ENCODE measurements at regions not wholly inside any gene's neighbourhood (a gene's known extent, or its start where the extent isn't known, plus 50 kb on each side); places are given as distances from the start of the nearest gene placed in this dataset.

GRCh38 chr15:92843814-92844213 is 56.3 kb upstream of the CHD2 start:
- DNase-seq (ENCODE audit: extremely low spot score): no peak
- POLR2A ChIA-PET: no interaction called here
- CTCF ChIA-PET: no interaction called here
- TF ChIP-seq FOXM1 (IDR thresholded peaks at IDR 0.05; ENCODE audit: borderline replicate concordance) (no peak), ELF4 (IDR thresholded peaks at IDR 0.05) (no peak), FOXK2 (IDR thresholded peaks at IDR 0.05) (no peak), NFRKB (IDR thresholded peaks at IDR 0.05) (no peak), CTBP1 (IDR thresholded peaks at IDR 0.05; ENCODE audit: borderline replicate concordance) (no peak), TARDBP (IDR thresholded peaks at IDR 0.05) (no peak), PKNOX1 (IDR thresholded peaks at IDR 0.05) (no peak), FOXA1 (IDR thresholded peaks at IDR 0.05) (no peak), SUZ12 (IDR thresholded peaks at IDR 0.05) (no peak), LEF1 (IDR thresholded peaks at IDR 0.05; ENCODE audit: borderline replicate concordance) (no peak), HDGF (IDR thresholded peaks at IDR 0.05; ENCODE audit: borderline replicate concordance) (no peak)

- POLR2A ChIA-PET: interaction anchor here (2.1 kb wide), 1 partner anchor 13 kb away, joined by 13 read pairs; no protein-coding TSS in a partner anchor
- CTCF ChIA-PET: interaction anchor here (0.6 to 1.1 kb wide), 2 partner anchors 13 kb away, joined by 3 to 5 read pairs; no protein-coding TSS in a partner anchor
- no peak for DNase-seq (ENCODE audit: extremely low spot score)
- TF ChIP-seq TARDBP (IDR thresholded peaks at IDR 0.05): no peak
These were observed 55.0 kb upstream of the CHD2 start for GRCh38 chr15:92845126-92845508.

GRCh38 chr15:92846741-92847140 is 53.4 kb upstream of the CHD2 start:
- CTCF ChIA-PET: no interaction called here
- POLR2A ChIA-PET: interaction anchor here (2.1 kb wide), 1 partner anchor 14 kb away, joined by 13 read pairs; no protein-coding TSS in a partner anchor
- TF ChIP-seq BHLHE40 (IDR thresholded peaks at IDR 0.05; ENCODE audit: borderline replicate concordance): no peak
- no peak for TF ChIP-seq HDGF (IDR thresholded peaks at IDR 0.05; ENCODE audit: borderline replicate concordance)
- no peak for TF ChIP-seq SP1 (IDR thresholded peaks at IDR 0.05)
- no peak for TF ChIP-seq ZNF384 (IDR thresholded peaks at IDR 0.05)
- TF ChIP-seq LEF1 (IDR thresholded peaks at IDR 0.05; ENCODE audit: borderline replicate concordance): no peak
- no peak for TF ChIP-seq SUZ12 (IDR thresholded peaks at IDR 0.05)
- TF ChIP-seq L3MBTL2 (conservative IDR thresholded peaks at IDR 0.05): no peak
- TF ChIP-seq TARDBP (IDR thresholded peaks at IDR 0.05): no peak
- no peak for TF ChIP-seq ARNT (IDR thresholded peaks at IDR 0.05)
- no peak for TF ChIP-seq CTBP1 (IDR thresholded peaks at IDR 0.05; ENCODE audit: borderline replicate concordance)
- no peak for TF ChIP-seq FOXK2 (IDR thresholded peaks at IDR 0.05)
- TF ChIP-seq ELF4 (IDR thresholded peaks at IDR 0.05): no peak
- TF ChIP-seq PKNOX1 (IDR thresholded peaks at IDR 0.05): no peak
- no peak for TF ChIP-seq NFRKB (IDR thresholded peaks at IDR 0.05)
- TF ChIP-seq FOXA1 (IDR thresholded peaks at IDR 0.05): no peak
- TF ChIP-seq FOXM1 (IDR thresholded peaks at IDR 0.05; ENCODE audit: borderline replicate concordance): no peak
- no peak for DNase-seq (ENCODE audit: extremely low spot score)

- POLR2A ChIA-PET: interaction anchor here (1.1 kb wide), 1 partner anchor 15 kb away, joined by 8 read pairs; no protein-coding TSS in a partner anchor
- CTCF ChIA-PET: no interaction called here
- TF ChIP-seq ARNT (IDR thresholded peaks at IDR 0.05) (no peak), LEF1 (IDR thresholded peaks at IDR 0.05; ENCODE audit: borderline replicate concordance) (no peak), ZNF384 (IDR thresholded peaks at IDR 0.05) (no peak), PKNOX1 (IDR thresholded peaks at IDR 0.05) (no peak), FOXM1 (IDR thresholded peaks at IDR 0.05; ENCODE audit: borderline replicate concordance) (no peak), SUZ12 (IDR thresholded peaks at IDR 0.05) (no peak), L3MBTL2 (conservative IDR thresholded peaks at IDR 0.05) (no peak), HDGF (IDR thresholded peaks at IDR 0.05; ENCODE audit: borderline replicate concordance) (no peak), BHLHE40 (IDR thresholded peaks at IDR 0.05; ENCODE audit: borderline replicate concordance) (no peak), ELF4 (IDR thresholded peaks at IDR 0.05) (no peak), CTBP1 (IDR thresholded peaks at IDR 0.05; ENCODE audit: borderline replicate concordance) (no peak), FOXA1 (IDR thresholded peaks at IDR 0.05) (no peak), NFRKB (IDR thresholded peaks at IDR 0.05) (no peak), SP1 (IDR thresholded peaks at IDR 0.05) (no peak)
- DNase-seq (ENCODE audit: extremely low spot score): no peak
These were observed 52.3 kb upstream of the CHD2 start for GRCh38 chr15:92847841-92848240.

- no peak for DNase-seq (ENCODE audit: extremely low spot score)
- ChIA-PET POLR2A (interaction anchor here (1.1 kb wide), 1 partner anchor 16 kb away, joined by 8 read pairs; no protein-coding TSS in a partner anchor), CTCF (no interaction called here)
- TF ChIP-seq HDGF (IDR thresholded peaks at IDR 0.05; ENCODE audit: borderline replicate concordance): no peak
- TF ChIP-seq CTBP1 (IDR thresholded peaks at IDR 0.05; ENCODE audit: borderline replicate concordance): no peak
- TF ChIP-seq ELF4 (IDR thresholded peaks at IDR 0.05): no peak
- no peak for TF ChIP-seq FOXM1 (IDR thresholded peaks at IDR 0.05; ENCODE audit: borderline replicate concordance)
- no peak for TF ChIP-seq SUZ12 (IDR thresholded peaks at IDR 0.05)
- TF ChIP-seq BHLHE40 (IDR thresholded peaks at IDR 0.05; ENCODE audit: borderline replicate concordance): no peak
- TF ChIP-seq LEF1 (IDR thresholded peaks at IDR 0.05; ENCODE audit: borderline replicate concordance): no peak
- TF ChIP-seq L3MBTL2 (conservative IDR thresholded peaks at IDR 0.05): no peak
- no peak for TF ChIP-seq SP1 (IDR thresholded peaks at IDR 0.05)
- no peak for TF ChIP-seq PKNOX1 (IDR thresholded peaks at IDR 0.05)
- no peak for TF ChIP-seq FOXK2 (IDR thresholded peaks at IDR 0.05)
- TF ChIP-seq ZNF384 (IDR thresholded peaks at IDR 0.05): no peak
- TF ChIP-seq TARDBP (IDR thresholded peaks at IDR 0.05): no peak
- TF ChIP-seq FOXA1 (IDR thresholded peaks at IDR 0.05): no peak
- no peak for TF ChIP-seq ARNT (IDR thresholded peaks at IDR 0.05)
- TF ChIP-seq NFRKB (IDR thresholded peaks at IDR 0.05): no peak
These were observed 51.7 kb upstream of the CHD2 start for GRCh38 chr15:92848464-92848851.
